HUDEP-2 (cell line): ENCODE measurements at regions not wholly inside any gene's neighbourhood (a gene's known extent, or its start where the extent isn't known, plus 50 kb on each side); places are given as distances from the start of the nearest gene placed in this dataset.

Experiments
- DNase-seq, 76 experiments: peaks; one replicate each; lab custom pipeline; 2025; ENCODE audit not compliant: unreplicated experiment in 76 of 76; lab: John Stamatoyannopoulos, UW

GRCh38 chr18:39698436-39698835, 2132.8 kb upstream of the CELF4 start:
- no peak for DNase-seq

GRCh38 chr18:39693359-39693758, 2127.8 kb upstream of the CELF4 start:
- no peak for DNase-seq

- no peak for DNase-seq
Measured at GRCh38 chr18:39692367-39693015, 2126.9 kb upstream of the CELF4 start.

- DNase-seq: no peak
Measured at GRCh38 chr18:39685303-39685902, 2119.8 kb upstream of the CELF4 start.

GRCh38 chr18:39681061-39681460, 2115.5 kb upstream of the CELF4 start:
- DNase-seq: no peak

GRCh38 chr18:39675906-39676305, 2110.3 kb upstream of the CELF4 start:
- DNase-seq: no peak

GRCh38 chr18:39675368-39675767, 2109.8 kb upstream of the CELF4 start:
- no peak for DNase-seq

GRCh38 chr18:39672171-39672570, 2106.6 kb upstream of the CELF4 start:
- DNase-seq: no peak

GRCh38 chr18:39667905-39668304, 2102.3 kb upstream of the CELF4 start:
- no peak for DNase-seq

- no peak for DNase-seq
Measured at GRCh38 chr18:39666541-39666940, 2100.9 kb upstream of the CELF4 start.

GRCh38 chr18:39661856-39662366, 2096.3 kb upstream of the CELF4 start:
- no peak for DNase-seq

GRCh38 chr18:39660141-39660540, 2094.5 kb upstream of the CELF4 start:
- DNase-seq: no peak

- no peak for DNase-seq
Measured at GRCh38 chr18:39655341-39655740, 2089.7 kb upstream of the CELF4 start.

- no peak for DNase-seq
Measured at GRCh38 chr18:39653221-39653620, 2087.6 kb upstream of the CELF4 start.

GRCh38 chr18:39648616-39649015, 2083.0 kb upstream of the CELF4 start:
- DNase-seq: no peak

GRCh38 chr18:39647627-39648534, 2082.3 kb upstream of the CELF4 start:
- no peak for DNase-seq

GRCh38 chr18:39638224-39638623, 2072.6 kb upstream of the CELF4 start:
- no peak for DNase-seq

GRCh38 chr18:39636931-39637330, 2071.3 kb upstream of the CELF4 start:
- no peak for DNase-seq

GRCh38 chr18:39635966-39636365, 2070.4 kb upstream of the CELF4 start:
- no peak for DNase-seq

GRCh38 chr18:39635192-39635591, 2069.6 kb upstream of the CELF4 start:
- no peak for DNase-seq

- no peak for DNase-seq
Measured at GRCh38 chr18:39627936-39628335, 2062.3 kb upstream of the CELF4 start.
